Keratinocyte (primary cell): ENCODE measurements at regions not wholly inside any gene's neighbourhood (a gene's known extent, or its start where the extent isn't known, plus 50 kb on each side); places are given as distances from the start of the nearest gene placed in this dataset.
"Not testable (repeated sequence)": the region's sequence is repeated elsewhere in the genome, so short reads cannot be mapped to it uniquely, and the experiment has no call there.

Source experiments
- DNase-seq: peaks from one replicate; pipeline ENCODE4 v3.0.0-alpha.2; 2011; ENCODE audit warnings: low read depth, missing footprints, low spot score
- FAIRE-seq: peaks from 2 replicates; lab custom pipeline; 2011; peaks lifted over from hg19 to GRCh38; lab: Jason Lieb, UNC
- H2AFZ ChIP-seq: 2 replicates; pipeline ENCODE4 v1.6.0; 2012; ENCODE audit warnings: low read length, control low read depth, inconsistent platforms; ENCODE audit not compliant: control insufficient read depth
- H3K27ac ChIP-seq: 2 replicates; pipeline ENCODE4 v1.5.1; 2011; ENCODE audit warnings: low read length; ENCODE audit not compliant: control insufficient read depth, insufficient read depth
- H3K27me3 ChIP-seq: 3 replicates; pipeline ENCODE4 v1.6.0; 2011; ENCODE audit warnings: low read length; ENCODE audit not compliant: control insufficient read depth, insufficient read depth; ENCODE audit errors: extremely low read depth
- H3K36me3 ChIP-seq, 2 experiments: 2 replicates in 1 of 2; 3 replicates in 1 of 2; pipeline ENCODE4 v1.5.1; 2011; ENCODE audit warnings: low read length in 2 of 2, mild to moderate bottlenecking in 1 of 2; ENCODE audit not compliant: control insufficient read depth in 2 of 2, insufficient read depth in 2 of 2; ENCODE audit errors: extremely low read depth in 1 of 2
- H3K4me1 ChIP-seq: 3 replicates; pipeline ENCODE4 v1.5.1; 2011; ENCODE audit warnings: low read length; ENCODE audit not compliant: control insufficient read depth, insufficient read depth; ENCODE audit errors: extremely low read depth
- H3K4me2 ChIP-seq: 3 replicates; pipeline ENCODE4 v1.6.0; 2011; ENCODE audit warnings: low read depth, low read length; ENCODE audit not compliant: control insufficient read depth, insufficient read depth; ENCODE audit errors: extremely low read depth
- H3K4me3 ChIP-seq, 3 experiments: fragments of 200-600 bp in 1 of 3; sonication (generic) in 1 of 3; 2 replicates in 2 of 3; 3 replicates in 1 of 3; pipeline ENCODE4 v1.5.1; 2011 to 2016; ENCODE audit warnings: low read length in 3 of 3, mild to moderate bottlenecking in 3 of 3, control low read depth in 2 of 3, inconsistent platforms in 1 of 3, low read depth in 1 of 3, mixed read lengths in 1 of 3, mixed run types in 1 of 3, moderate library complexity in 1 of 3; ENCODE audit not compliant: control insufficient read depth in 2 of 3, insufficient read depth in 2 of 3; ENCODE audit errors: extremely low read depth in 1 of 3
- H3K79me2 ChIP-seq: 2 replicates; pipeline ENCODE4 v1.6.0; 2012; ENCODE audit warnings: low read length; ENCODE audit not compliant: control insufficient read depth, insufficient read depth
- H3K9ac ChIP-seq: 3 replicates; pipeline ENCODE4 v1.6.0; 2011; ENCODE audit warnings: low read length; ENCODE audit not compliant: control insufficient read depth, insufficient read depth; ENCODE audit errors: extremely low read depth
- H3K9me1 ChIP-seq: 3 replicates; pipeline ENCODE4 v1.6.0; 2011; ENCODE audit warnings: low read length; ENCODE audit not compliant: control insufficient read depth, insufficient read depth; ENCODE audit errors: extremely low read depth
- H3K9me3 ChIP-seq: 2 replicates; pipeline ENCODE4 v1.5.1; 2012; ENCODE audit warnings: low read depth, low read length; ENCODE audit not compliant: control insufficient read depth
- H4K20me1 ChIP-seq: 3 replicates; pipeline ENCODE4 v1.6.0; 2011; ENCODE audit warnings: low read length; ENCODE audit not compliant: control insufficient read depth, insufficient read depth; ENCODE audit errors: extremely low read depth
- CTCF ChIP-seq, 3 experiments: IDR thresholded peaks in 1 of 3; conservative IDR thresholded peaks in 1 of 3; optimal IDR thresholded peaks in 1 of 3; 2 replicates in 2 of 3; 3 replicates in 1 of 3; pipeline versions ENCODE3 to v1.5.1; 2011; ENCODE audit warnings: low read length in 3 of 3, mild to moderate bottlenecking in 3 of 3, moderate library complexity in 2 of 3, control low read depth in 1 of 3, inconsistent platforms in 1 of 3; ENCODE audit not compliant: insufficient read depth in 2 of 3; ENCODE audit errors: extremely low read depth in 1 of 3
- EZH2 ChIP-seq: IDR thresholded peaks from one replicate; pipeline ENCODE4 v1.6.1; 2012; ENCODE audit warnings: inconsistent platforms, mild to moderate bottlenecking, low read length, moderate library complexity
- dilution Hi-C: fragments of 300-500 bp; cut with MboI; formaldehyde crosslinking; loops from one replicate; pipeline ENCODE4 v1.7.0; 2020; ENCODE audit warnings: low sequenced_read_pairs; ENCODE audit not compliant: extremely low pct_ligation_motif_present

- H3K9me1 ChIP-seq: no peaks in the 10 kb centered on the region
- H3K4me2 ChIP-seq: no peak overlapping the region
- no peak overlapping the region for H3K4me3 ChIP-seq
- H3K27ac ChIP-seq: no peak overlapping the region
- no peak overlapping the region for H2AFZ ChIP-seq
- H3K9ac ChIP-seq: no peak overlapping the region
- H3K27me3 ChIP-seq: peaks cover 67% of the 10 kb centered on the region
- FAIRE-seq: no peak
- no peak for DNase-seq
- peaks cover 9% of the 10 kb centered on the region for H3K9me3 ChIP-seq
- H4K20me1 ChIP-seq: no peaks in the 10 kb centered on the region
- H3K79me2 ChIP-seq: no peaks in the 10 kb centered on the region
- TF ChIP-seq CTCF (optimal IDR thresholded peaks at IDR 0.05 in 1 of 3, IDR thresholded peaks at IDR 0.05 in 1 of 3, conservative IDR thresholded peaks at IDR 0.05 in 1 of 3; ENCODE audit: extremely low read depth in 1 of 3, insufficient read depth in 2 of 3, low read length in 3 of 3) (no peak), EZH2 (no peak)
- dilution Hi-C loops: no loop called here
- H3K36me3 ChIP-seq: no peaks in the 10 kb centered on the region
- no peaks in the 10 kb centered on the region for H3K4me1 ChIP-seq
Observed at GRCh38 chr15:34496207-34496995, 58.8 kb upstream of the GOLGA8A start.

- H3K27ac ChIP-seq, H3K4me2 ChIP-seq, H3K4me1 ChIP-seq, DNase-seq, dilution Hi-C loops, H3K9ac ChIP-seq, H4K20me1 ChIP-seq, H3K4me3 ChIP-seq, H3K79me2 ChIP-seq, H3K9me1 ChIP-seq, FAIRE-seq, H2AFZ ChIP-seq, H3K36me3 ChIP-seq: not testable (repeated sequence)
- peaks cover 11% of the 10 kb centered on the region for H3K9me3 ChIP-seq
- H3K27me3 ChIP-seq: peaks cover 68% of the 10 kb centered on the region
Observed at GRCh38 chr15:34495707-34496106, 58.1 kb upstream of the GOLGA8A start.

GRCh38 chr15:34494084-34494399 is 56.4 kb upstream of the GOLGA8A start:
- no peaks in the 10 kb centered on the region for H4K20me1 ChIP-seq
- no peak overlapping the region for H3K27ac ChIP-seq
- no peak overlapping the region for H3K4me2 ChIP-seq
- H3K9me1 ChIP-seq: no peaks in the 10 kb centered on the region
- no peak overlapping the region for H2AFZ ChIP-seq
- peaks cover 11% of the 10 kb centered on the region for H3K9me3 ChIP-seq
- DNase-seq: no peak
- H3K4me1 ChIP-seq: no peaks in the 10 kb centered on the region
- TF ChIP-seq CTCF (optimal IDR thresholded peaks at IDR 0.05 in 1 of 3, IDR thresholded peaks at IDR 0.05 in 1 of 3, conservative IDR thresholded peaks at IDR 0.05 in 1 of 3; ENCODE audit: extremely low read depth in 1 of 3, insufficient read depth in 2 of 3, low read length in 3 of 3) (no peak), EZH2 (no peak)
- H3K27me3 ChIP-seq: peaks cover 71% of the 10 kb centered on the region
- FAIRE-seq: no peak
- dilution Hi-C loops: no loop called here
- H3K9ac ChIP-seq: no peak overlapping the region
- no peaks in the 10 kb centered on the region for H3K36me3 ChIP-seq
- H3K4me3 ChIP-seq: no peak overlapping the region
- H3K79me2 ChIP-seq: no peaks in the 10 kb centered on the region
